ENCODE measurements at regions not wholly inside any gene's neighbourhood (a gene's known extent, or its start where the extent isn't known, plus 50 kb on each side); places are given as distances from the start of the nearest gene placed in this dataset.
"Not testable (repeated sequence)": the region's sequence is repeated elsewhere in the genome, so short reads cannot be mapped to it uniquely, and the experiment has no call there.

- DNase-seq (ENCODE audit: low read depth) = no peak
Measured at GRCh38 chr9:38342532-38342931, 50.0 kb upstream of the ALDH1B1 start.

GRCh38 chr9:38342096-38342495 lies 50.4 kb upstream of the ALDH1B1 start:
- no peak for DNase-seq (ENCODE audit: low read depth)

- peak; percentile 67 for DNase-seq (ENCODE audit: low read depth)
Measured at GRCh38 chr9:38339496-38339895, 53.0 kb upstream of the ALDH1B1 start.

GRCh38 chr9:38339087-38339486 lies 53.4 kb upstream of the ALDH1B1 start:
- peak; percentile 31 for DNase-seq (ENCODE audit: low read depth)

GRCh38 chr9:38338342-38339018 lies 54.0 kb upstream of the ALDH1B1 start:
- DNase-seq (ENCODE audit: low read depth) = no peak

GRCh38 chr9:38337706-38338264 lies 54.7 kb upstream of the ALDH1B1 start:
- no peak for DNase-seq (ENCODE audit: low read depth)

- DNase-seq (ENCODE audit: low read depth) = no peak
Measured at GRCh38 chr9:38337181-38337580, 55.3 kb upstream of the ALDH1B1 start.

- no peak for DNase-seq (ENCODE audit: low read depth)
Measured at GRCh38 chr9:38336341-38336740, 56.2 kb upstream of the ALDH1B1 start.

GRCh38 chr9:38335686-38336085 lies 56.8 kb upstream of the ALDH1B1 start:
- no peak for DNase-seq (ENCODE audit: low read depth)

- DNase-seq (ENCODE audit: low read depth) = no peak
Measured at GRCh38 chr9:38334234-38334633, 58.3 kb upstream of the ALDH1B1 start.

- no peak for DNase-seq (ENCODE audit: low read depth)
Measured at GRCh38 chr9:38333047-38333446, 59.5 kb upstream of the ALDH1B1 start.

GRCh38 chr9:38332625-38333024 lies 59.9 kb upstream of the ALDH1B1 start:
- no peak for DNase-seq (ENCODE audit: low read depth)

GRCh38 chr9:38331141-38331540 lies 61.4 kb upstream of the ALDH1B1 start:
- no peak for DNase-seq (ENCODE audit: low read depth)

- no peak for DNase-seq (ENCODE audit: low read depth)
Measured at GRCh38 chr9:38329968-38330367, 62.5 kb upstream of the ALDH1B1 start.

GRCh38 chr9:38328765-38329164 lies 63.7 kb upstream of the ALDH1B1 start:
- no peak for DNase-seq (ENCODE audit: low read depth)

GRCh38 chr9:38326122-38326521 lies 66.4 kb upstream of the ALDH1B1 start:
- no peak for DNase-seq (ENCODE audit: low read depth)

GRCh38 chr9:38324213-38324612 lies 68.3 kb upstream of the ALDH1B1 start:
- DNase-seq (ENCODE audit: low read depth) = not testable (repeated sequence)

- DNase-seq (ENCODE audit: low read depth) = no peak
Measured at GRCh38 chr9:38322937-38323336, 69.6 kb upstream of the ALDH1B1 start.

- DNase-seq (ENCODE audit: low read depth) = no peak
Measured at GRCh38 chr9:38319496-38320173, 72.9 kb upstream of the ALDH1B1 start.

GRCh38 chr9:38318759-38319495 lies 73.6 kb upstream of the ALDH1B1 start:
- peak; percentile 23 for DNase-seq (ENCODE audit: low read depth)

- no peak for DNase-seq (ENCODE audit: low read depth)
Measured at GRCh38 chr9:38316166-38316780, 76.2 kb upstream of the ALDH1B1 start.

- no peak for DNase-seq (ENCODE audit: low read depth)
Measured at GRCh38 chr9:38315085-38315595, 77.4 kb upstream of the ALDH1B1 start.

All from fibroblast of the conjunctiva (primary cell).